Omental fat pad (tissue), 3 donors: ENCODE measurements at regions not wholly inside any gene's neighbourhood (a gene's known extent, or its start where the extent isn't known, plus 50 kb on each side); places are given as distances from the start of the nearest gene placed in this dataset.

Source experiments
- ATAC-seq: fragments of 150-250 bp; one replicate; pipeline ENCODE4 v1.9.1; 2016; ENCODE audit warnings: mild to moderate bottlenecking, moderate library complexity; ENCODE audit not compliant: low FRiP score
- DNase-seq: peaks from one replicate; pipeline ENCODE4 v3.0.0-alpha.2; 2019; ENCODE audit warnings: low spot score
- CTCF ChIP-seq, 3 donors: fragments of 450-650 bp; IDR thresholded peaks; one replicate each; pipeline ENCODE4 v1.5.1; 2016 to 2017; ENCODE audit warnings: antibody characterized with exemption in 3 of 3, mild to moderate bottlenecking in 3 of 3, moderate library complexity in 2 of 3

- DNase-seq (no peak), ATAC-seq (no peak)
- no peak for TF ChIP-seq CTCF (IDR thresholded peaks at IDR 0.05)
Measured at GRCh38 chrX:134161162-134161561, 75.8 kb upstream of the CCDC160 start.

- ATAC-seq (no peak), DNase-seq (no peak)
- TF ChIP-seq CTCF (IDR thresholded peaks at IDR 0.05), result no peak
Measured at GRCh38 chrX:134162032-134162431, 75.0 kb upstream of the CCDC160 start.

GRCh38 chrX:134163836-134164235 is 73.1 kb upstream of the CCDC160 start:
- DNase-seq (no peak), ATAC-seq (no peak)
- TF ChIP-seq CTCF (IDR thresholded peaks at IDR 0.05), result no peak

- no peak for ATAC-seq
- TF ChIP-seq CTCF (IDR thresholded peaks at IDR 0.05), result no peak
Measured at GRCh38 chrX:134167591-134168203, 69.3 kb upstream of the CCDC160 start.

GRCh38 chrX:134171661-134172587 is 65.1 kb upstream of the CCDC160 start:
- DNase-seq (no peak), ATAC-seq (peak; percentile 69)
- no peak for TF ChIP-seq CTCF (IDR thresholded peaks at IDR 0.05)

More at GRCh38 chrX:134167591-134168203, 69.3 kb upstream of the CCDC160 start:
- DNase-seq, result no peak

- DNase-seq, result no peak
- ATAC-seq, result no peak
Measured at GRCh38 chrX:134172588-134173259, 64.3 kb upstream of the CCDC160 start.

More at GRCh38 chrX:134172588-134173259, 64.3 kb upstream of the CCDC160 start:
- TF ChIP-seq CTCF (IDR thresholded peaks at IDR 0.05), result no peak
